Neural progenitor cell (in vitro differentiated cells): ENCODE measurements at regions not wholly inside any gene's neighbourhood (a gene's known extent, or its start where the extent isn't known, plus 50 kb on each side); places are given as distances from the start of the nearest gene placed in this dataset.

Experiments used
- CTCF ChIP-seq: fragments of 200-600 bp; sonication (generic); IDR thresholded peaks from 2 replicates; pipeline ENCODE4 v1.5.1; 2017; ENCODE audit warnings: antibody characterized with exemption, mild to moderate bottlenecking
- EZH2 ChIP-seq: fragments of 200-600 bp; sonication (generic); IDR thresholded peaks from 2 replicates; pipeline ENCODE4 v1.6.1; 2017; ENCODE audit warnings: antibody characterized with exemption, mild to moderate bottlenecking, moderate library complexity
- EZH2phosphoT487 ChIP-seq: fragments of 200-600 bp; sonication (generic); IDR thresholded peaks from 2 replicates; pipeline ENCODE4 v1.6.1; 2017; ENCODE audit warnings: antibody characterized with exemption

GRCh38 chr2:134199123-134199522, 54.7 kb upstream of the MGAT5 start:
- TF ChIP-seq CTCF = no peak
- TF ChIP-seq EZH2 = no peak
- no peak for TF ChIP-seq EZH2phosphoT487
